ENCODE measurements at regions not wholly inside any gene's neighbourhood (a gene's known extent, or its start where the extent isn't known, plus 50 kb on each side); places are given as distances from the start of the nearest gene placed in this dataset.
A peak's percentile ranks its signal among the peaks of the same experiment; 100 is the strongest.
"Not testable (repeated sequence)": the region's sequence is repeated elsewhere in the genome, so short reads cannot be mapped to it uniquely, and the experiment has no call there.

- Mint-ChIP-seq H3K9me3 (peaks cover 0 to 5% (median 0%) of the 10 kb centered on the region in 7 donors), H3K36me3 (no peaks in the 10 kb centered on the region), H3K4me3 (no peak overlapping the region), H3K27me3 (no peaks in the 10 kb centered on the region), H3K27ac (peak overlapping the region in 1 of 6 donors; percentile 11), H3K4me1 (no peaks in the 10 kb centered on the region)
- no peak for ATAC-seq (ENCODE audit: low read depth in 2 of 2)
- DNase-seq, result no peak
Observed at GRCh38 chr13:65154661-65155447, 2075.3 kb downstream of the PCDH9 start.

- ATAC-seq (ENCODE audit: low read depth in 2 of 2) (no peak), DNase-seq (no peak)
- H3K4me3 Mint-ChIP-seq, result no peak overlapping the region
- no peaks in the 10 kb centered on the region for H3K36me3 Mint-ChIP-seq
- H3K9me3 Mint-ChIP-seq, result peaks cover 0 to 4% (median 0%) of the 10 kb centered on the region in 7 donors
- H3K4me1 Mint-ChIP-seq, result no peaks in the 10 kb centered on the region
- H3K27me3 Mint-ChIP-seq, result no peaks in the 10 kb centered on the region
- no peak overlapping the region for H3K27ac Mint-ChIP-seq
Observed at GRCh38 chr13:65149687-65150086, 2080.4 kb downstream of the PCDH9 start.

GRCh38 chr13:65143920-65144319 lies 2086.2 kb downstream of the PCDH9 start:
- ATAC-seq (ENCODE audit: low read depth in 2 of 2), result no peak
- H3K36me3 Mint-ChIP-seq, result no peaks in the 10 kb centered on the region
- H3K27ac Mint-ChIP-seq, result no peak overlapping the region
- H3K4me1 Mint-ChIP-seq, result no peaks in the 10 kb centered on the region
- no peaks in the 10 kb centered on the region for H3K27me3 Mint-ChIP-seq
- no peak for DNase-seq
- no peak overlapping the region for H3K4me3 Mint-ChIP-seq
- peaks cover 0 to 4% (median 2%) of the 10 kb centered on the region in 7 donors for H3K9me3 Mint-ChIP-seq

GRCh38 chr13:65133094-65133493 lies 2097.0 kb downstream of the PCDH9 start:
- Mint-ChIP-seq H3K27me3 (no peaks in the 10 kb centered on the region), H3K9me3 (peaks cover 0 to 4% (median 0%) of the 10 kb centered on the region in 7 donors), H3K4me1 (no peaks in the 10 kb centered on the region), H3K27ac (no peak overlapping the region), H3K36me3 (no peaks in the 10 kb centered on the region), H3K4me3 (no peak overlapping the region)
- DNase-seq, result no peak
- ATAC-seq (ENCODE audit: low read depth in 2 of 2), result no peak

- H3K27ac Mint-ChIP-seq, result no peak overlapping the region
Observed at GRCh38 chr13:65125236-65125635, 2104.9 kb downstream of the PCDH9 start.

GRCh38 chr13:65112531-65112941 lies 2117.6 kb downstream of the PCDH9 start:
- H3K36me3 Mint-ChIP-seq, result no peaks in the 10 kb centered on the region
- no peaks in the 10 kb centered on the region for H3K4me1 Mint-ChIP-seq
- peaks cover 0 to 9% (median 2%) of the 10 kb centered on the region in 7 donors for H3K9me3 Mint-ChIP-seq
- H3K27ac Mint-ChIP-seq, result no peak overlapping the region
- H3K27me3 Mint-ChIP-seq, result no peaks in the 10 kb centered on the region
- DNase-seq, result no peak
- no peak overlapping the region for H3K4me3 Mint-ChIP-seq
- ATAC-seq (ENCODE audit: low read depth in 2 of 2), result no peak

More at GRCh38 chr13:65125236-65125635, 2104.9 kb downstream of the PCDH9 start:
- no peak for DNase-seq
- Mint-ChIP-seq H3K27me3 (no peaks in the 10 kb centered on the region), H3K36me3 (no peaks in the 10 kb centered on the region), H3K4me3 (no peak overlapping the region), H3K9me3 (peaks cover 0 to 7% (median 0%) of the 10 kb centered on the region in 7 donors), H3K4me1 (no peaks in the 10 kb centered on the region)
- ATAC-seq (ENCODE audit: low read depth in 2 of 2), result no peak

GRCh38 chr13:65112123-65112522 lies 2118.0 kb downstream of the PCDH9 start:
- Mint-ChIP-seq H3K27me3 (no peaks in the 10 kb centered on the region), H3K27ac (no peak overlapping the region), H3K9me3 (peaks cover 0 to 9% (median 2%) of the 10 kb centered on the region in 7 donors), H3K4me3 (no peak overlapping the region), H3K4me1 (no peaks in the 10 kb centered on the region), H3K36me3 (no peaks in the 10 kb centered on the region)
- DNase-seq (no peak), ATAC-seq (ENCODE audit: low read depth in 2 of 2) (no peak)

GRCh38 chr13:65111223-65111622 lies 2118.9 kb downstream of the PCDH9 start:
- Mint-ChIP-seq H3K36me3 (no peaks in the 10 kb centered on the region), H3K4me3 (no peak overlapping the region), H3K27me3 (no peaks in the 10 kb centered on the region), H3K27ac (no peak overlapping the region), H3K4me1 (no peaks in the 10 kb centered on the region), H3K9me3 (peaks cover 0 to 11% (median 6%) of the 10 kb centered on the region in 7 donors)
- DNase-seq (no peak), ATAC-seq (ENCODE audit: low read depth in 2 of 2) (no peak)

GRCh38 chr13:65104436-65104835 lies 2125.7 kb downstream of the PCDH9 start:
- ATAC-seq (ENCODE audit: low read depth in 2 of 2); H3K27me3 Mint-ChIP-seq; DNase-seq; H3K27ac Mint-ChIP-seq; H3K36me3 Mint-ChIP-seq; H3K4me1 Mint-ChIP-seq; H3K4me3 Mint-ChIP-seq: not testable (repeated sequence)
- peaks cover 0 to 16% (median 10%) of the 10 kb centered on the region in 7 donors for H3K9me3 Mint-ChIP-seq

- Mint-ChIP-seq H3K4me3 (no peak overlapping the region), H3K27me3 (no peaks in the 10 kb centered on the region), H3K9me3 (peaks cover 0 to 12% (median 10%) of the 10 kb centered on the region in 7 donors), H3K36me3 (no peaks in the 10 kb centered on the region), H3K4me1 (no peaks in the 10 kb centered on the region), H3K27ac (no peak overlapping the region)
- DNase-seq, result no peak
- ATAC-seq (ENCODE audit: low read depth in 2 of 2), result no peak
Observed at GRCh38 chr13:65103351-65103750, 2126.8 kb downstream of the PCDH9 start.

- Mint-ChIP-seq H3K4me1 (no peaks in the 10 kb centered on the region), H3K9me3 (peaks cover 0 to 5% (median 0%) of the 10 kb centered on the region in 7 donors), H3K36me3 (no peaks in the 10 kb centered on the region), H3K27me3 (no peaks in the 10 kb centered on the region), H3K27ac (no peak overlapping the region), H3K4me3 (no peak overlapping the region)
- ATAC-seq (ENCODE audit: low read depth in 2 of 2) (no peak), DNase-seq (no peak)
Observed at GRCh38 chr13:65095161-65096082, 2134.7 kb downstream of the PCDH9 start.

GRCh38 chr13:65093357-65093756 lies 2136.8 kb downstream of the PCDH9 start:
- H3K9me3 Mint-ChIP-seq, result peaks cover 0 to 5% (median 0%) of the 10 kb centered on the region in 7 donors
- ATAC-seq (ENCODE audit: low read depth in 2 of 2) (no peak), DNase-seq (no peak)
- H3K4me3 Mint-ChIP-seq, result no peak overlapping the region
- no peaks in the 10 kb centered on the region for H3K4me1 Mint-ChIP-seq
- H3K27ac Mint-ChIP-seq, result no peak overlapping the region
- H3K27me3 Mint-ChIP-seq, result no peaks in the 10 kb centered on the region
- H3K36me3 Mint-ChIP-seq, result no peaks in the 10 kb centered on the region

GRCh38 chr13:65091031-65091430 lies 2139.1 kb downstream of the PCDH9 start:
- peaks cover 0 to 5% (median 0%) of the 10 kb centered on the region in 7 donors for H3K9me3 Mint-ChIP-seq
- no peaks in the 10 kb centered on the region for H3K36me3 Mint-ChIP-seq
- no peaks in the 10 kb centered on the region for H3K4me1 Mint-ChIP-seq
- ATAC-seq (ENCODE audit: low read depth in 2 of 2) (no peak), DNase-seq (no peak)
- H3K27me3 Mint-ChIP-seq, result no peaks in the 10 kb centered on the region
- H3K4me3 Mint-ChIP-seq, result no peak overlapping the region
- peak overlapping the region in 1 of 6 donors; percentile 12 for H3K27ac Mint-ChIP-seq

GRCh38 chr13:65090186-65090585 lies 2139.9 kb downstream of the PCDH9 start:
- Mint-ChIP-seq H3K4me1 (no peaks in the 10 kb centered on the region), H3K27me3 (no peaks in the 10 kb centered on the region), H3K4me3 (no peak overlapping the region), H3K9me3 (peaks cover 0 to 5% (median 0%) of the 10 kb centered on the region in 7 donors), H3K27ac (no peak overlapping the region), H3K36me3 (no peaks in the 10 kb centered on the region)
- no peak for DNase-seq
- no peak for ATAC-seq (ENCODE audit: low read depth in 2 of 2)
